Fibroblast of skin of right quadriceps (primary cell): ENCODE measurements at regions not wholly inside any gene's neighbourhood (a gene's known extent, or its start where the extent isn't known, plus 50 kb on each side); places are given as distances from the start of the nearest gene placed in this dataset.
A peak's percentile ranks its signal among the peaks of the same experiment; 100 is the strongest.

Source experiments
- DNase-seq: peaks from one replicate; pipeline ENCODE4 v3.0.0-alpha.2; 2013

DNA sequence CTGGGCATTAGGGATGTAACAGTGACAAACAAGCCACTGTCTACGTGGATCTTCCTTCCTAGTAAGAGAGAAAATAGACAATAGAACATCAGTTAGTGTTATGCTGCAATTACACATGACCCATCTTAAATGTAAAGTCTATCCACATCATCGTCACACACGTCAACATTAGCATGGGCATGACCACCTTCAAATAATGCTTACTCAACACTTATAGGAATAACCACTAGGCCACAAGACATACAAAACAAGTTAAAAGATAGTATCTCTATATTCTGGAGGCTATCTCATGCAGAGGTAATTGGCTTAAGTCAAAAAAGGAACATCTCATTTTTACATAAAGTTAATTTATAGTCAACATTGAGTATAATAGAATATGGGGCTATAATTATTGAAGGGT, 156.5 kb downstream of the MOXD1 start:
- no peak for DNase-seq

GRCh38 chr6:132236744-132237143, 164.5 kb downstream of the MOXD1 start:
- peak; percentile 31 for DNase-seq

GRCh38 chr6:132236281-132236680, 165.0 kb downstream of the MOXD1 start:
- DNase-seq: peak; percentile 39

DNA sequence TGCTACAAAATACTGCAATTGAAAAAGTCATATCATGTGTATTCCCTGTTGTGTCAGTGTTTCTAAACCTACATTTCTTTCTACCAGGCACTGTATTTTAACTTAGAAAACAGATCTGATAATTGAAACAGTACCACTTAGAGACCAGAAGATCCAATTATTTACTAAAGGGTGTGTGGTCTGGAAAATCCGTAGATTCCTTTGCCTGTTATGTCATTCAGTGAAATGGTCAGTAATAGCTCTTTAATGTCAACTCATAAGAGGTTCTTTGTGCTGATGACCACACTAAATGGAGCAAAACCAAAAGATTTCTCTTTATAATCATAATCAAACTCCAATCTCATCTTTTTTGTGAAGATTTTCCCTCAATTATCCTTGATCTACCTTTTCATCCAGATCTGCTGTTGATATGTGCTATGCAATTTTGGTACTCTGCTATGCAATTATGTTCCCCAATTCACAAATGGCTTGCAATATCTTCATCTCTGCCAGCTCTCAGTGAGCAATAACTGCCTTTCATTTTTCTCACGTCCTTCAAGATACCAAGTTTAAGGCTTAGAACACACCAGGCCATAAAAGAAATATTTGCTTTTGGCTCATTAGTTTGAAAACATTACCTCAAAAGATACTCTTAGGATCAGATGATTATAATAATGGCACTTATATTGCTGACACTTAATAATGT, 165.5 kb downstream of the MOXD1 start:
- DNase-seq: peak; percentile 23

DNA sequence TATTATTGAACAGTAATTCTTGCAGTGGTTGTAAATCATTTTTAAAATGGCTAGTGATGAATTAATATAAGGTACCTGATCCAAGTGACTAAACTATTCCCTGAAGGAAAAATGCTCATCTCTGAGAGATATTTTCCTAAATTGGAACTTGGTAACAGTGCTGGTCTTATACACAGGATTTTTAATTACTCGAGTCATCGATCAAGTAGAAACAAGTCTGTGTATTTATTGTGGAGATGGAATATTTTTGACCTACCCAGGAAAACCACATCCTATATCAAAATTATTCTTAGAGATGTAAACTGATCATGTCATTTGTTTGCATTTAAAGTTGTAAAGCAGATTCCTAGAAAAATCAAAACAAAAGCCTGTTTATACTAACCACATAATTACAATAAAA, 166.9 kb downstream of the MOXD1 start:
- no peak for DNase-seq

- DNase-seq: no peak
Measured at GRCh38 chr6:132231121-132231884, 170.0 kb downstream of the MOXD1 start.

- peak; percentile 37 for DNase-seq
Measured at GRCh38 chr6:132228894-132229293, 172.4 kb downstream of the MOXD1 start.

GRCh38 chr6:132227904-132228303, 173.4 kb downstream of the MOXD1 start:
- peak; percentile 16 for DNase-seq

DNA sequence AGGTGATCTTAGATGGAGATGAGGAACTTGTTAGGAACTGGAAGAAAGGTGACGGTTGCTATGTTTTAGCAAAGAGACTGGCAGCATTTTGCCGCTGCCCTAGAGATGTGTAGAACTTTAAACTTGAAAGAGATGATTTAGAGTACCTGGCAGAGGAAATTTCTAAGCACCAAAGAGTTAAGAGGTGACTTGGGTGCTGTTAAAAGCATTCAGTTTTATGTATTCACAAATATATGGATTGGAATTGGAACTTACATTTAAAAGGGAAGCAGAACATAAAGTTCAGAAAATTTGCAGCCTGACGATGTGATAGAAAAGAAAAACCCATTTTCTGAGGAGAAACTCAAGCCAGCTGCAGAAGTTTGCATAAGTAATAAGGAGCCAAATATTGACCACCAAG, 176.3 kb downstream of the MOXD1 start:
- DNase-seq: no peak

GRCh38 chr6:132220800-132221199, 180.5 kb downstream of the MOXD1 start:
- no peak for DNase-seq

GRCh38 chr6:132219901-132220300, 181.4 kb downstream of the MOXD1 start:
- no peak for DNase-seq

- peak; percentile 39 for DNase-seq
Measured at GRCh38 chr6:132218059-132218696, 183.1 kb downstream of the MOXD1 start.

DNA sequence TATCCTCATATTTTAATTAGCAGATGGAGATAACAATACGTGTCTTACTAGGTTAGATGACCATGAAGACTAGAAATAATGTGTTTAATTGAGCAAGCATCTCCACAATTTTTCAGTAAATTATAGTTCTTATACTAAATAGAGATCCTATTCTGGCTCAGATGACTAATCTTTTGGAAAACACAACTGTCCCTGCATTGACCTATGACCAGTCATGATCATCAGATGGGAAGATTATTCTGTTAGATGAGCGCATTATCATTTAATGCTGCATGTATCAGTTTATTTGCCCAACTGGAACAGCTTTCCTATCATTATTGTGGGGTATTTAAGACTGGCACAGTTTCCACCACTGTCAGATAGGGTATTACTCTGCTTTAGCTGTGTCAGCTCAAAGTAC, 185.5 kb downstream of the MOXD1 start:
- DNase-seq: no peak

- DNase-seq: no peak
Measured at GRCh38 chr6:132214716-132215115, 186.6 kb downstream of the MOXD1 start.

DNA sequence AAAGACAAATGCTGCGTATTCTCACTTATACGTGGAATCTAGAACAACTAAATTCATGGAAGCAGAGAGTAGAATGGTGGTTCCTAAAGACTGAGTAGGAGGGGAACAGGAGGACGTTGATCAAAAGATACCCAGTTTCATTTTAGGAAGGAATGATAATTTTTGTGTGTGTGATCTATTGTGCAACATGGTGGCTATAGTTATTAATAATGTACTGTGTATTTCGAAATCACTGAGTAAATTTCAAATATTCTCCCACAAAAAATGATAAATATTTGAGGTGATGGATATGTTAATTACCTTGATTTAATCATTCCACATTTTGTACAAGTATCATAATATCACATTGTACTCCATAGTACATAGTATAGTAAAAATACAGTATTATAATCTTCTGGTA, 187.5 kb downstream of the MOXD1 start:
- no peak for DNase-seq

DNA sequence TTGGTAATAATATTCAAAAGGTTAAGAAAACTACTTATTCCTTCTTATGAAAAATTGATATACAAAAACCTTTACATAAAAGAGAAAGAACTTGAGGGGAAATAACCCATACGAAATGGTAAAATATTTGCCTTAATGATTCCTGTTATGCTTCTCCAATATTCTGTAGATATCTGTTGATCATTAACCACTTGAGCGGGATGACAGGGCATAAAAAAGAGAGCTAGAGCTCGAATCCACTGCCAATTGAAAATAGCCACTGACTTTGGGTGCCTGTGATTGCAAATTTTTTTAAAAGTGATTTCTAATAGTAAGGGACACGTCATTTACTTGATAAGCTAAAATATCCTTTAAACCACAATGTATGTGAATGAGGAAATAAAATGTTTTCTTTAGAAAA, 188.1 kb downstream of the MOXD1 start:
- DNase-seq: no peak

GRCh38 chr6:132210886-132211563, 190.2 kb downstream of the MOXD1 start:
- DNase-seq: no peak

GRCh38 chr6:132209351-132209750, 191.9 kb downstream of the MOXD1 start:
- DNase-seq: no peak

GRCh38 chr6:132207991-132208390, 193.3 kb downstream of the MOXD1 start:
- no peak for DNase-seq

DNA sequence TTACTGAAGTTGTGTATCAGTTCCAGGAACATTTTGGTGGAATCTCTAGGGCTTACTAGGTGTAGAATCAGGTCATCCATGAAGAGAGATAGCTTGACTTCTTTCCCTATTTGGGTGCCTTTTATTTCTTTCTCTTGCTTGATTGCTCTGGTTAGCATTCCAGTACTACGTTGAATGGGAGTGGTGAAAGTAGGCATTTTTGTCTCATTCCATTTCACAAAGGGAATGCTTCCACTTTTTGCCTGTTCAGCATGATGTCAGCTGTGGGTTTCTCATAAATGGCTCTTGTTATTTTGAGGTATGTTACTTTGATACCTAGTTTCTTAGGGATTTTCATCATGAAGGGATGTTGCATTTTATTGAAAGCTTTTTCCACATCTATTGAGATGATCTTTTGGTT, 195.3 kb downstream of the MOXD1 start:
- DNase-seq: peak; percentile 13

DNA sequence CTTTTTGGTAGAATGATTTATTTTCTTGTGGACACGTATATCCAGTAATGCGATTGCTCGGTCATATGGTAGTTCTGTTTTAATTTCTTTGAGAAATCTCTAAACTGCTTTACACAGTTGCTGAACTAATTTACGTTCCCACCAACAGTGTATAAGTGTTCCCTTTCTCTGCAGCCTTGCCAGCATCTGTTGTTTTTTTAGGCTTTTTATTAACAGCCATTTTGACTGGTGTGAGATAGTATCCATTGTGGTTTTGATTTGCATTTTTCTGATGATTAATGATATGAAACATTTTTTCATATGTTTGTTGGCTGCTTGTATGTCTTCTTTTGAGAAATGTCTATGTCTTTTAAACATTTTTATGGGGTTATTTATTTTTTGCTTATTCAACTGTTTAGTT, 196.7 kb downstream of the MOXD1 start:
- DNase-seq: peak; percentile 63

GRCh38 chr6:132202574-132202973, 198.7 kb downstream of the MOXD1 start:
- DNase-seq: peak; percentile 76

- peak; percentile 71 for DNase-seq
Measured at GRCh38 chr6:132199343-132199742, 201.9 kb downstream of the MOXD1 start.

- DNase-seq: peak; percentile 62
Measured at GRCh38 chr6:132198896-132199295, 202.4 kb downstream of the MOXD1 start.
